ENCODE measurements at regions not wholly inside any gene's neighbourhood (a gene's known extent, or its start where the extent isn't known, plus 50 kb on each side); places are given as distances from the start of the nearest gene placed in this dataset.

GRCh38 chr6:145070791-145071190, 664.5 kb downstream of the EPM2A start:
- Histone ChIP-seq H3K4me3 (no peak overlapping the region), H3K27me3 (ENCODE audit: low read depth) (no peaks in the 10 kb centered on the region), H3K4me1 (no peaks in the 10 kb centered on the region), H3K36me3 (no peaks in the 10 kb centered on the region), H3K27ac (no peak overlapping the region), H3K9me3 (no peaks in the 10 kb centered on the region)
- TF ChIP-seq CTCF (IDR thresholded peaks at IDR 0.05) = no peak
- ATAC-seq (no peak), DNase-seq (no peak)
- intact Hi-C loops (cut with DNase I) = no loop called here

DNA sequence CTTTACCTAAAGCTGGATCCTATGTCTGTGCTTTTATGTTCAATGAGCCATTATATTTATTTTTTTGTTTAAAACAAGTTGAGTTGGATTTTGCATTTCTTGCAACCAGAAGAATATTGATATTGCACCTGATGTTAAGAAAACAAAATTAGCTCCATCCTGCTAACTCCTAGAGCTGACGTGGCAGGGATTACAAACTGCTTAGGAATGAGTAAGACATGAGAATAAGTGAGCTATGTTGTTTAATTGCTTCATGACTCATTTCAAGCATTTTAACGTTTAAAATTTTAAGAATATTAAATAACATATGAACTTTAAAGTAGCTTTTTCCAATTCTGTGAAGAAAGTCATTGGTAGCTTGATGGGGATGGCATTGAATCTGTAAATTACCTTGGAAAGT, 663.5 kb downstream of the EPM2A start:
- Histone ChIP-seq H3K9me3 (no peaks in the 10 kb centered on the region), H3K27ac (no peak overlapping the region), H3K4me3 (no peak overlapping the region), H3K4me1 (no peaks in the 10 kb centered on the region), H3K27me3 (ENCODE audit: low read depth) (no peaks in the 10 kb centered on the region), H3K36me3 (no peaks in the 10 kb centered on the region)
- DNase-seq (no peak), ATAC-seq (no peak)
- intact Hi-C loops (cut with DNase I) = no loop called here
- no peak for TF ChIP-seq CTCF (IDR thresholded peaks at IDR 0.05)

- intact Hi-C loops (cut with DNase I) = no loop called here
- no peak for ATAC-seq
- Histone ChIP-seq H3K9me3 (no peaks in the 10 kb centered on the region), H3K27me3 (ENCODE audit: low read depth) (no peaks in the 10 kb centered on the region), H3K36me3 (no peaks in the 10 kb centered on the region), H3K4me3 (no peak overlapping the region), H3K4me1 (no peaks in the 10 kb centered on the region), H3K27ac (no peak overlapping the region)
- TF ChIP-seq CTCF (IDR thresholded peaks at IDR 0.05) = no peak
- no peak for DNase-seq
Measured at GRCh38 chr6:145073811-145074210, 661.5 kb downstream of the EPM2A start.

DNA sequence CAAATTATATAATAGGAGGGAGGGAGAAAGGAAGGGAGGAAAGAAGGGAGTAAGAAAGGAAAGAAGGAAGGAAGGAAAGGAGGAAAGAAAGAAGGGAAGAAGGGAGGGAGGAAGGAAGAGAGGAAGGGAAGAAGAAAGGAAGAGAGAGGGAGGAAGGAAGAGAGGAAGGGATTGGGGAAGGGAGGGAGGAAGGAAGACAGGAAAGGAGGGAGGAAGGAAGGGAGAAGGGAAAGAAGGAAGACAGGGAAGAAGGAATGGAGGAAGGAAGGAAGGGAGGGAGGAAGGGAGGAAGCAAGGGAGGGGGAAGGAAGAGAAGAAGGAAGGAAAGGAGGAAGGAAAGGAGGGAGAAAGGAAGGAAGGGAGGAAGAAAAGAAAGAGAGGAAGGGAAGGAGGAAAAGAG, 660.5 kb downstream of the EPM2A start:
- no peaks in the 10 kb centered on the region for H3K36me3 ChIP-seq
- TF ChIP-seq CTCF (IDR thresholded peaks at IDR 0.05) = no peak
- intact Hi-C loops (cut with DNase I) = no loop called here

GRCh38 chr6:145075425-145075824, 659.9 kb downstream of the EPM2A start:
- Histone ChIP-seq H3K4me3 (no peak overlapping the region), H3K4me1 (no peaks in the 10 kb centered on the region), H3K36me3 (no peaks in the 10 kb centered on the region), H3K9me3 (no peaks in the 10 kb centered on the region), H3K27me3 (ENCODE audit: low read depth) (no peaks in the 10 kb centered on the region), H3K27ac (no peak overlapping the region)
- intact Hi-C loops (cut with DNase I) = no loop called here
- TF ChIP-seq CTCF (IDR thresholded peaks at IDR 0.05) = no peak
- no peak for DNase-seq
- ATAC-seq = no peak

More for the DNA sequence above, 660.5 kb downstream of the EPM2A start:
- ATAC-seq = no peak
- Histone ChIP-seq H3K4me1 (no peaks in the 10 kb centered on the region), H3K9me3 (no peaks in the 10 kb centered on the region), H3K4me3 (no peak overlapping the region), H3K27me3 (ENCODE audit: low read depth) (no peaks in the 10 kb centered on the region), H3K27ac (no peak overlapping the region)
- DNase-seq = no peak
